Pancreas (tissue), 10 donors: ENCODE measurements at regions not wholly inside any gene's neighbourhood (a gene's known extent, or its start where the extent isn't known, plus 50 kb on each side); places are given as distances from the start of the nearest gene placed in this dataset.

Source experiments
- ATAC-seq, 4 donors: fragments of 200-7000 bp; cut with Tn5 transposase; one replicate each; pipeline versions ENCODE4 v1.8.0 to v1.9.1; 2020; ENCODE audit warnings: mild to moderate bottlenecking in 4 of 4, moderate library complexity in 4 of 4
- DNase-seq, 6 donors: peaks; one replicate each; pipeline ENCODE4 v3.0.0-alpha.2; 2020
- FAIRE-seq: peaks from 2 replicates; lab custom pipeline; 2012; peaks lifted over from hg19 to GRCh38; lab: Jason Lieb, UNC
- H3K27ac ChIP-seq, 4 donors: fragments of 200-600 bp; sonication (generic); 1 replicate in 3 of 4; 2 replicates in 1 of 4; pipeline versions ENCODE4 v1.5.0 to v1.8.0; 2020
- H3K27me3 ChIP-seq, 4 donors: fragments of 200-600 bp; one replicate each; pipeline ENCODE4 v1.8.0; 2021
- H3K36me3 ChIP-seq, 3 donors: fragments of 200-600 bp; sonication (generic) in 1 of 3; one replicate each; pipeline versions ENCODE4 v1.5.0 to v1.8.0; 2020 to 2021
- H3K4me1 ChIP-seq, 3 donors: fragments of 200-600 bp; one replicate each; pipeline ENCODE4 v1.8.0; 2021
- H3K4me3 ChIP-seq, 4 donors: fragments of 200-600 bp; sonication (generic) in 2 of 4; one replicate each; pipeline versions ENCODE4 v1.5.0 to v1.8.0; 2020 to 2021
- H3K9me3 ChIP-seq, 4 donors: fragments of 200-600 bp; one replicate each; pipeline ENCODE4 v1.8.0; 2021
- WGBS, 2 donors: extraction: QIAGEN DNeasy Blood & Tissue Kit; methylation state at CpG; one replicate each; pipeline ENCODE4 v1.1.7; 2013; 5-methylcytosine and 5-hydroxymethylcytosine counted together
- intact Hi-C, 3 donors: fragments of 100-400 bp; cut with DNase I; formaldehyde crosslinking; loops; one replicate each; pipeline versions ENCODE4 v1.11.1 to v1.14.2; 2022
- TF ChIP-seq, protein P1 (sequence below), 4 donors: fragments of 200-600 bp; sonication (generic) in 3 of 4; IDR thresholded peaks; one replicate each; pipeline versions ENCODE4 v1.5.0 to v1.8.0; 2021; ENCODE audit warnings: antibody characterized with exemption in 4 of 4
- donor health status: healthy with polysubstance abuse.
- donor health status: DM: no; HTN: no; CAD: no; lungs with moderate emphysema.
- donor health status: DM: no; HTN: no; CAD: no.
- donor health status: control.
- donor health status: control.
- donor health status: Bipolar disorder and iron deficiency.
- donor health status: DM: yes; HTN: yes; CAD: no.
- donor health status: DM: no; HTN: no; CAD: no.
- donor health status: DM: no; HTN: no; CAD: no.
- donor health status: DM: yes; HTN: yes; CAD: no.

DNA sequence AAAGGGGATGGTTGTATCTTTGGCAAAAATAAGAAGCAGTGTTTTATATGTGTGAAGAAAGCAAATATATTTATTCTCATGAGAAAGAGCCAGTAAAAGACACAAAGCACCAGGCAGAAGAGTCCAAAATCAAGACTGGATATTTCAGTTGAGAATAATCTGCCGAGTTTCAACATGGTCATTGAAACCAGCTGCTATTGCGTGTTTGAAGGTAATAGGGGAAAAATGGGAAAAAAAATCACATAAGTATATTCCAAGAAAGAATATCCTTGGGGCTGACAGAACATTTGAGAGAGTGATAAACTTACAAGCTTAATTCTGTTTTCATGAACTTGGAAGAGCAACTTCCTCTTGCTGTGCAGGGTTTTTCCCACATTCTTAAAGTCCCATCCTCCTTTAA lies 79.9 kb downstream of the ISOC1 start:
- Histone ChIP-seq H3K4me3 (no peak overlapping the region), H3K36me3 (no peaks in the 10 kb centered on the region), H3K9me3 (no peaks in the 10 kb centered on the region), H3K4me1 (no peaks in the 10 kb centered on the region), H3K27ac (no peak overlapping the region), H3K27me3 (no peaks in the 10 kb centered on the region)
- FAIRE-seq (no peak), DNase-seq (no peak), ATAC-seq (no peak)
- 81 to 85% methylated on average over 2 of the region's 2 CpGs for WGBS, 2 donors
- TF ChIP-seq, protein P1, sequence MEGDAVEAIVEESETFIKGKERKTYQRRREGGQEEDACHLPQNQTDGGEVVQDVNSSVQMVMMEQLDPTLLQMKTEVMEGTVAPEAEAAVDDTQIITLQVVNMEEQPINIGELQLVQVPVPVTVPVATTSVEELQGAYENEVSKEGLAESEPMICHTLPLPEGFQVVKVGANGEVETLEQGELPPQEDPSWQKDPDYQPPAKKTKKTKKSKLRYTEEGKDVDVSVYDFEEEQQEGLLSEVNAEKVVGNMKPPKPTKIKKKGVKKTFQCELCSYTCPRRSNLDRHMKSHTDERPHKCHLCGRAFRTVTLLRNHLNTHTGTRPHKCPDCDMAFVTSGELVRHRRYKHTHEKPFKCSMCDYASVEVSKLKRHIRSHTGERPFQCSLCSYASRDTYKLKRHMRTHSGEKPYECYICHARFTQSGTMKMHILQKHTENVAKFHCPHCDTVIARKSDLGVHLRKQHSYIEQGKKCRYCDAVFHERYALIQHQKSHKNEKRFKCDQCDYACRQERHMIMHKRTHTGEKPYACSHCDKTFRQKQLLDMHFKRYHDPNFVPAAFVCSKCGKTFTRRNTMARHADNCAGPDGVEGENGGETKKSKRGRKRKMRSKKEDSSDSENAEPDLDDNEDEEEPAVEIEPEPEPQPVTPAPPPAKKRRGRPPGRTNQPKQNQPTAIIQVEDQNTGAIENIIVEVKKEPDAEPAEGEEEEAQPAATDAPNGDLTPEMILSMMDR (IDR thresholded peaks at IDR 0.05): no peak
- intact Hi-C loops: no loop called here

DNA sequence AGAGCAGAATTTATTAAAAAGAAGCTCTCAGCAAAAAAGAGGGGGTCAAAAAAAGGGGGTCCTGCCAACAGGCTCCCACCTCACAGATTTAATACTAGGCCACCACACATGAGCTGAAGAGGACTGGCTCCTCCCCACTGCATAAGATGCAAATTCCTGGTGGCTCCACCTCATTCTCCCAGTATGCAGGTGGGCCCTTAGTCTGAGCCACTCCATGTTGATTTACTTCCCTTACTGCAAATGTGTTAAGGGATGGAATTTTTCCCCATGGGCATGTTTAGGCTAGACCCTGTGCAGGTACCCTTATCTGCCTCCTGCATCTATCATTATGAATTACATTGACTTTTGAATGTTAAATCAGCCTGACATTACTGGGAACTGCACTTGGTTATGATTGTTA lies 82.9 kb downstream of the ISOC1 start:
- no peak for DNase-seq
- intact Hi-C loops: no loop called here
- H3K36me3 ChIP-seq: no peaks in the 10 kb centered on the region
- H3K9me3 ChIP-seq: no peaks in the 10 kb centered on the region
- FAIRE-seq: no peak
- no peaks in the 10 kb centered on the region for H3K27me3 ChIP-seq
- H3K4me1 ChIP-seq: no peaks in the 10 kb centered on the region
- H3K27ac ChIP-seq: no peak overlapping the region
- H3K4me3 ChIP-seq: no peak overlapping the region
- ATAC-seq: no peak
- TF ChIP-seq, protein P1 (IDR thresholded peaks at IDR 0.05): no peak

DNA sequence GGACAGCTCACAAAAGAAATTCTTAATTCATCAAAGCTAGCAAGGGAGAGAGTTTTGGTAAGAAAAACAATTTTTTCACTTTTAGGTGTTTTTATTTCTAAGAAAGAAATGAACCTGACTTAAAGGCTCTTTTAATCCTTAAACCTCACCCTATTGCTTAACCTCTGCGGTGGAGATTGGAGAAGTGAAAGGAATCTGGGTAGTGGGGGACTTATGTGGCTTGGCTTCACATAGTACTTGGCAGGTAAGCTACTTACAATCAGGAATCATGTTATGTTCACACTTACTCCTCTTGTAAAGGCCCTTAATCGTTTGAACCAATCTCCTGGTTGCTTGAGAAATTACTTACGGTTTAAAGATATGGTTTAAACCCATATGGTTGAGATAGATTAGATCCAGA lies 104.8 kb downstream of the ISOC1 start:
- no peak for FAIRE-seq
- Histone ChIP-seq H3K4me3 (no peak overlapping the region), H3K9me3 (peaks cover 0 to 4% (median 0%) of the 10 kb centered on the region in 4 donors), H3K4me1 (no peaks in the 10 kb centered on the region), H3K36me3 (no peaks in the 10 kb centered on the region), H3K27ac (no peak overlapping the region), H3K27me3 (no peaks in the 10 kb centered on the region)
- intact Hi-C loops: no loop called here
- 73 to 74% methylated on average over 3 of the region's 3 CpGs for WGBS, 2 donors
- TF ChIP-seq, protein P1 (IDR thresholded peaks at IDR 0.05): no peak
- ATAC-seq: no peak
- no peak for DNase-seq

DNA sequence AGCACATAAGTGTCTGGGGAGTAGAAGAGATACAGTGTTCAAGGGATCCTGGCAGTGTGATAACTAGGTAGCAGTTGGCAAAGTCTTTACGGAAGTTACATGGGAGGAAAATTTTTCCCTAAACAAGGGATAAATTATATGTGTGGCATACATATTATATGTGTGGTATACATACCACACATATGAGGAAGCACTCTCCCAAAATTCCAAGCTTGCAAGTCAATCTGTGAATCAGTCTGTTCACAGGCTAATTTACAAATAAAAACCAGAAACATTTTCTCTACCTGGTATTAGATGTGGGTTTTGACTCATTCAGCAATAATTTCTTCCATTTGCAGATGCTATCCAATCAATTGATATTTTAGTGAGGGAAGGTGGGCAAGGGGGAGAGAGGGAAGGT lies 110.0 kb downstream of the ISOC1 start:
- DNase-seq (no peak), ATAC-seq (no peak), FAIRE-seq (no peak)
- H3K27ac ChIP-seq: no peak overlapping the region
- no peaks in the 10 kb centered on the region for H3K4me1 ChIP-seq
- no peak overlapping the region for H3K4me3 ChIP-seq
- no peaks in the 10 kb centered on the region for H3K27me3 ChIP-seq
- TF ChIP-seq, protein P1 (IDR thresholded peaks at IDR 0.05): no peak
- no peaks in the 10 kb centered on the region for H3K36me3 ChIP-seq
- intact Hi-C loops: no loop called here
- H3K9me3 ChIP-seq: no peaks in the 10 kb centered on the region
- 91 to 100% methylated on average over 1 of the region's 1 CpG for WGBS, 2 donors

DNA sequence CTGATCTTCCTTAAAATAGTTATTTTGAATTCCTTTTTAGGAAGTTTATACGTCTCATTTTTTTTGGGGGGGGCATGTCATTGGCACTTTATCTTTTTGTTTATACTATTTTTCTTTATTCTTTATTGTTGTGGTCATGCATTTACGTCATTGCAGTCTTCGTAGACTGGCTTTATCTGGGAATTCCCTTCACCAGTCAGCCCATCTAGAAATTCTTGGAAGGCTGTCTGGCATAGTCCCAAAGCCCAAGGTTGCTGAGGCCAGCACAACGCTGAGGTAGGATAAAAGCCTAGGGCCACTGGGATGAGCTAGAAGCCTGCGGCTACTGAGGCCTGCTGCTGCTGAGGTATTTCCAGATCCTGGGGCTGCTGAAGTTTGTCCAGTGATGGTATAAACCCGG lies 121.5 kb downstream of the ISOC1 start:
- intact Hi-C loops: no loop called here
- TF ChIP-seq, protein P1 (IDR thresholded peaks at IDR 0.05): no peak
- Histone ChIP-seq H3K4me1 (no peaks in the 10 kb centered on the region), H3K36me3 (no peaks in the 10 kb centered on the region), H3K27ac (no peak overlapping the region), H3K4me3 (no peak overlapping the region), H3K9me3 (no peaks in the 10 kb centered on the region), H3K27me3 (no peaks in the 10 kb centered on the region)
- WGBS, 2 donors: 89 to 91% methylated on average over 6 of the region's 6 CpGs
- FAIRE-seq: no peak
- DNase-seq: no peak
- no peak for ATAC-seq
